WTC11 (cell line): ENCODE measurements at regions not wholly inside any gene's neighbourhood (a gene's known extent, or its start where the extent isn't known, plus 50 kb on each side); places are given as distances from the start of the nearest gene placed in this dataset.

Source experiments
- ATAC-seq: fragments of 200-7000 bp; cut with Tn5 transposase; 2 replicates; pipeline ENCODE4 v1.10.0; 2021; ENCODE audit warnings: mild to moderate bottlenecking, moderate library complexity
- CTCF ChIA-PET: fragments of 300-600 bp; sonication (Branson Sonifier 250); formaldehyde crosslinking; loops from one replicate; lab custom pipeline; 2021; ENCODE audit warnings: antibody characterized with exemption; lab: Charles Lee
- POLR2A ChIA-PET: fragments of 350-600 bp; sonication (Branson Sonifier 250); formaldehyde crosslinking; loops from one replicate; lab custom pipeline; 2021; ENCODE audit warnings: antibody characterized with exemption; lab: Charles Lee
- DNase-seq: peaks from one replicate; pipeline ENCODE4 v3.0.0; 2021; ENCODE audit warnings: low spot score
- H3K27ac Mint-ChIP-seq: 2 replicates; pipeline ENCODE4 v1.8.0; 2021; ENCODE audit warnings: mixed read lengths
- H3K27me3 Mint-ChIP-seq: 2 replicates; pipeline ENCODE4 v1.8.0; 2021; ENCODE audit warnings: low read depth, mild to moderate bottlenecking, moderate library complexity, mixed read lengths
- H3K36me3 Mint-ChIP-seq: 2 replicates; pipeline ENCODE4 v1.8.0; 2021; ENCODE audit warnings: mixed read lengths
- H3K4me1 Mint-ChIP-seq: 2 replicates; pipeline ENCODE4 v1.8.0; 2022; ENCODE audit warnings: mixed read lengths
- H3K4me3 Mint-ChIP-seq: 2 replicates; pipeline ENCODE4 v1.8.0; 2021; ENCODE audit warnings: mild to moderate bottlenecking, moderate library complexity, mixed read lengths
- H3K9me3 Mint-ChIP-seq: 2 replicates; pipeline ENCODE4 v1.8.0; 2021; ENCODE audit warnings: mixed read lengths
- ATF1 ChIP-seq: sonication (generic); formaldehyde crosslinking; IDR thresholded peaks from 2 replicates; pipeline ENCODE4 v1.8.1; 2023; ENCODE audit warnings: mild to moderate bottlenecking, moderate library complexity, missing genetic modification reagents
- CREM ChIP-seq: sonication (generic); formaldehyde crosslinking; IDR thresholded peaks from 2 replicates; pipeline ENCODE4 v1.8.1; 2022; ENCODE audit warnings: mild to moderate bottlenecking, missing genetic modification reagents, moderate library complexity
- ESRRA ChIP-seq: sonication (generic); formaldehyde crosslinking; IDR thresholded peaks from 2 replicates; pipeline ENCODE4 v1.8.1; 2022; ENCODE audit warnings: mild to moderate bottlenecking, missing genetic modification reagents, borderline replicate concordance
- FOXP1 ChIP-seq: sonication (generic); formaldehyde crosslinking; IDR thresholded peaks from 2 replicates; pipeline ENCODE4 v1.8.0; 2022; ENCODE audit warnings: missing genetic modification reagents, mild to moderate bottlenecking, moderate library complexity, borderline replicate concordance
- GTF2I ChIP-seq: fragments of 250-450 bp; sonication (Bioruptor Pico); conservative IDR thresholded peaks from 2 replicates; pipeline ENCODE4 v1.4.0; 2021; ENCODE audit warnings: mild to moderate bottlenecking
- IRF2 ChIP-seq: sonication (generic); formaldehyde crosslinking; IDR thresholded peaks from 2 replicates; pipeline ENCODE4 v1.8.0; 2022; ENCODE audit warnings: low read depth, missing genetic modification reagents, borderline replicate concordance
- JAZF1 ChIP-seq: fragments of 250-450 bp; sonication (Bioruptor Pico); IDR thresholded peaks from 2 replicates; pipeline ENCODE4 v1.9.0; 2021; ENCODE audit warnings: moderate library complexity, mild to moderate bottlenecking, inconsistent platforms
- MXD4 ChIP-seq: fragments of 250-450 bp; sonication (Bioruptor Pico); IDR thresholded peaks from 2 replicates; pipeline ENCODE4 v1.8.0; 2021; ENCODE audit warnings: mild to moderate bottlenecking, moderate library complexity, borderline replicate concordance
- NFE2L1 ChIP-seq: sonication (generic); formaldehyde crosslinking; IDR thresholded peaks from 2 replicates; pipeline ENCODE4 v1.8.1; 2023; ENCODE audit warnings: missing genetic modification reagents
- NR3C1 ChIP-seq: sonication (generic); formaldehyde crosslinking; conservative IDR thresholded peaks from 2 replicates; pipeline ENCODE4 v1.8.1; 2023; ENCODE audit warnings: low read depth, mild to moderate bottlenecking, missing genetic modification reagents
- OVOL2 ChIP-seq: fragments of 250-450 bp; sonication (Bioruptor Pico); IDR thresholded peaks from 2 replicates; pipeline ENCODE4 v1.9.0; 2021; ENCODE audit warnings: mild to moderate bottlenecking, borderline replicate concordance
- RELA ChIP-seq: sonication (generic); formaldehyde crosslinking; IDR thresholded peaks from 2 replicates; pipeline ENCODE4 v1.8.1; 2022; ENCODE audit warnings: missing genetic modification reagents, mild to moderate bottlenecking, borderline replicate concordance
- RORB ChIP-seq: fragments of 250-450 bp; sonication (Bioruptor Pico); IDR thresholded peaks from 2 replicates; pipeline ENCODE4 v1.9.0; 2021; ENCODE audit warnings: mild to moderate bottlenecking
- TEAD4 ChIP-seq: sonication (generic); formaldehyde crosslinking; IDR thresholded peaks from 2 replicates; pipeline ENCODE4 v1.8.0; 2022; ENCODE audit warnings: mild to moderate bottlenecking, missing genetic modification reagents
- ZNF317 ChIP-seq: sonication (generic); formaldehyde crosslinking; IDR thresholded peaks from 2 replicates; pipeline ENCODE4 v1.8.1; 2023; ENCODE audit warnings: low read depth, mild to moderate bottlenecking, moderate library complexity, missing genetic modification reagents, borderline replicate concordance
- ZNF416 ChIP-seq: fragments of 250-450 bp; sonication (Bioruptor Pico); IDR thresholded peaks from 2 replicates; pipeline ENCODE4 v1.9.0; 2021; ENCODE audit warnings: mild to moderate bottlenecking, inconsistent platforms
- ZNF671 ChIP-seq: fragments of 250-450 bp; sonication (Bioruptor Pico); IDR thresholded peaks from 2 replicates; pipeline ENCODE4 v1.8.0; 2021; ENCODE audit warnings: mild to moderate bottlenecking
- TF ChIP-seq, protein P1 (sequence below): fragments of 200-600 bp; IDR thresholded peaks from 2 replicates; pipeline ENCODE4 v1.8.0; 2022; ENCODE audit warnings: antibody characterized with exemption
- TF ChIP-seq, protein P2 (sequence below): sonication (generic); formaldehyde crosslinking; IDR thresholded peaks from 2 replicates; pipeline ENCODE4 v1.8.1; 2022; ENCODE audit warnings: low read depth, mild to moderate bottlenecking, moderate library complexity, missing genetic modification reagents, borderline replicate concordance
- TF ChIP-seq, protein P3 (sequence below): sonication (generic); formaldehyde crosslinking; conservative IDR thresholded peaks from 2 replicates; pipeline ENCODE4 v1.8.1; 2023; ENCODE audit warnings: mild to moderate bottlenecking, low read depth, missing genetic modification reagents, moderate library complexity
- TF ChIP-seq, protein P4 (sequence below): sonication (generic); formaldehyde crosslinking; IDR thresholded peaks from 2 replicates; pipeline ENCODE4 v1.8.1; 2023; ENCODE audit warnings: mild to moderate bottlenecking, moderate library complexity, missing genetic modification reagents
- TF ChIP-seq, protein P5 (sequence below): sonication (generic); formaldehyde crosslinking; IDR thresholded peaks from 2 replicates; pipeline ENCODE4 v1.8.1; 2023; ENCODE audit warnings: mild to moderate bottlenecking, missing genetic modification reagents
- TF ChIP-seq, protein P6 (sequence below): sonication (generic); formaldehyde crosslinking; IDR thresholded peaks from 2 replicates; pipeline ENCODE4 v1.8.0; 2022; ENCODE audit warnings: mild to moderate bottlenecking, missing genetic modification reagents

DNA sequence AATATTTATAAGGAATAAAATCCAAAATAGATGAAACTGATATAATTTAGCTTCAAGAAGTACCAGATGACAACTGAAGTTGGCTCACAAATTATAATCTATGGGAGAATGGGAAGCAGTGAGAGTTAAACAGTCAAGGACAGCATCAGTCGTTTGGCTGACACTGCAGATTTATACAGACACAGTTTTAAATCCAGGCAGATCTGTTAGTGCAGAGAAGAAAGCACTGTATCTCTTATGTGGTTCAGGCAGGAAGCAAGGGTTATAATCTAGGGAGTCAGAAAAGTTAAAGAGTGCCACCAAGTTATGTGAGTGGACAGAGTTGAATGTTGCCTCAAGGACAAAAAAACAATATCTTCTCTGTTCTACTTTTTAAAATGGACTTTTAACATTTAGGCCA is 880.2 kb downstream of the TSN start:
- no peak for ATAC-seq
- no peak overlapping the region for H3K4me3 Mint-ChIP-seq

DNA sequence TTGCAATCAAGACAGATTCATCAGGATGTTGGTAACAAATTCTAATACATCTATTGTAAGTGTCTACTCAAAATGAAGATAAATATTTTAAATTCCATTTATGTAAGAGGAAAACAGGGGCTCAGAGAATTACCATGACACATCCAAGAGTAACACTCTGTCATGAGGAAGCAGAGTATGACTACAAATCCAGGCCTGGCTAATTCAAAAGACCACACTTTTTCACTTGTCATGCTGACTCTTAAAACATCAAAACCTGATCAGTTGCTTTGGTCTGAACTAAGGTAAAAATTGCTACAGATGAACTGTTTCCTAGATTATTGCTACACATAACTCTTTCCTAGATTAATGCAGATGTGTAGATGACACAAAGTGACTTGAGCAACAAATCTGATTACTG is 880.6 kb downstream of the TSN start:
- Mint-ChIP-seq H3K9me3 (no peaks in the 10 kb centered on the region), H3K36me3 (no peaks in the 10 kb centered on the region), H3K27me3 (no peaks in the 10 kb centered on the region; the same call in 1 of the 2 replicates), H3K4me1 (peaks cover 7% of the 10 kb centered on the region; the same call in 1 of the 2 replicates), H3K4me3 (no peak overlapping the region), H3K27ac (no peak overlapping the region)
- ATAC-seq (no peak), DNase-seq (no peak)
- CTCF ChIA-PET, result no interaction called here
- POLR2A ChIA-PET, result no interaction called here
- TF ChIP-seq ESRRA (CRISPR knock-in tag) (no peak), ZNF317 (CRISPR knock-in tag) (no peak), IRF2 (no peak), RELA (no peak), RORB (CRISPR knock-in tag) (no peak), CREM (CRISPR knock-in tag) (no peak), FOXP1 (CRISPR knock-in tag) (no peak), MXD4 (CRISPR knock-in tag) (no peak), TEAD4 (CRISPR knock-in tag) (no peak), NR3C1 (CRISPR knock-in tag) (no peak), JAZF1 (CRISPR knock-in tag) (no peak), ZNF416 (CRISPR knock-in tag) (no peak), OVOL2 (CRISPR knock-in tag) (no peak)
- TF ChIP-seq, protein P1, sequence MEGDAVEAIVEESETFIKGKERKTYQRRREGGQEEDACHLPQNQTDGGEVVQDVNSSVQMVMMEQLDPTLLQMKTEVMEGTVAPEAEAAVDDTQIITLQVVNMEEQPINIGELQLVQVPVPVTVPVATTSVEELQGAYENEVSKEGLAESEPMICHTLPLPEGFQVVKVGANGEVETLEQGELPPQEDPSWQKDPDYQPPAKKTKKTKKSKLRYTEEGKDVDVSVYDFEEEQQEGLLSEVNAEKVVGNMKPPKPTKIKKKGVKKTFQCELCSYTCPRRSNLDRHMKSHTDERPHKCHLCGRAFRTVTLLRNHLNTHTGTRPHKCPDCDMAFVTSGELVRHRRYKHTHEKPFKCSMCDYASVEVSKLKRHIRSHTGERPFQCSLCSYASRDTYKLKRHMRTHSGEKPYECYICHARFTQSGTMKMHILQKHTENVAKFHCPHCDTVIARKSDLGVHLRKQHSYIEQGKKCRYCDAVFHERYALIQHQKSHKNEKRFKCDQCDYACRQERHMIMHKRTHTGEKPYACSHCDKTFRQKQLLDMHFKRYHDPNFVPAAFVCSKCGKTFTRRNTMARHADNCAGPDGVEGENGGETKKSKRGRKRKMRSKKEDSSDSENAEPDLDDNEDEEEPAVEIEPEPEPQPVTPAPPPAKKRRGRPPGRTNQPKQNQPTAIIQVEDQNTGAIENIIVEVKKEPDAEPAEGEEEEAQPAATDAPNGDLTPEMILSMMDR, result no peak
- TF ChIP-seq, protein P2, sequence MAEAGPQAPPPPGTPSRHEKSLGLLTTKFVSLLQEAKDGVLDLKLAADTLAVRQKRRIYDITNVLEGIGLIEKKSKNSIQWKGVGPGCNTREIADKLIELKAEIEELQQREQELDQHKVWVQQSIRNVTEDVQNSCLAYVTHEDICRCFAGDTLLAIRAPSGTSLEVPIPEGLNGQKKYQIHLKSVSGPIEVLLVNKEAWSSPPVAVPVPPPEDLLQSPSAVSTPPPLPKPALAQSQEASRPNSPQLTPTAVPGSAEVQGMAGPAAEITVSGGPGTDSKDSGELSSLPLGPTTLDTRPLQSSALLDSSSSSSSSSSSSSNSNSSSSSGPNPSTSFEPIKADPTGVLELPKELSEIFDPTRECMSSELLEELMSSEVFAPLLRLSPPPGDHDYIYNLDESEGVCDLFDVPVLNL (CRISPR knock-in tag), result no peak
- TF ChIP-seq, protein P3, sequence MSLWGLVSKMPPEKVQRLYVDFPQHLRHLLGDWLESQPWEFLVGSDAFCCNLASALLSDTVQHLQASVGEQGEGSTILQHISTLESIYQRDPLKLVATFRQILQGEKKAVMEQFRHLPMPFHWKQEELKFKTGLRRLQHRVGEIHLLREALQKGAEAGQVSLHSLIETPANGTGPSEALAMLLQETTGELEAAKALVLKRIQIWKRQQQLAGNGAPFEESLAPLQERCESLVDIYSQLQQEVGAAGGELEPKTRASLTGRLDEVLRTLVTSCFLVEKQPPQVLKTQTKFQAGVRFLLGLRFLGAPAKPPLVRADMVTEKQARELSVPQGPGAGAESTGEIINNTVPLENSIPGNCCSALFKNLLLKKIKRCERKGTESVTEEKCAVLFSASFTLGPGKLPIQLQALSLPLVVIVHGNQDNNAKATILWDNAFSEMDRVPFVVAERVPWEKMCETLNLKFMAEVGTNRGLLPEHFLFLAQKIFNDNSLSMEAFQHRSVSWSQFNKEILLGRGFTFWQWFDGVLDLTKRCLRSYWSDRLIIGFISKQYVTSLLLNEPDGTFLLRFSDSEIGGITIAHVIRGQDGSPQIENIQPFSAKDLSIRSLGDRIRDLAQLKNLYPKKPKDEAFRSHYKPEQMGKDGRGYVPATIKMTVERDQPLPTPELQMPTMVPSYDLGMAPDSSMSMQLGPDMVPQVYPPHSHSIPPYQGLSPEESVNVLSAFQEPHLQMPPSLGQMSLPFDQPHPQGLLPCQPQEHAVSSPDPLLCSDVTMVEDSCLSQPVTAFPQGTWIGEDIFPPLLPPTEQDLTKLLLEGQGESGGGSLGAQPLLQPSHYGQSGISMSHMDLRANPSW (CRISPR knock-in tag), result no peak
- TF ChIP-seq, protein P4, sequence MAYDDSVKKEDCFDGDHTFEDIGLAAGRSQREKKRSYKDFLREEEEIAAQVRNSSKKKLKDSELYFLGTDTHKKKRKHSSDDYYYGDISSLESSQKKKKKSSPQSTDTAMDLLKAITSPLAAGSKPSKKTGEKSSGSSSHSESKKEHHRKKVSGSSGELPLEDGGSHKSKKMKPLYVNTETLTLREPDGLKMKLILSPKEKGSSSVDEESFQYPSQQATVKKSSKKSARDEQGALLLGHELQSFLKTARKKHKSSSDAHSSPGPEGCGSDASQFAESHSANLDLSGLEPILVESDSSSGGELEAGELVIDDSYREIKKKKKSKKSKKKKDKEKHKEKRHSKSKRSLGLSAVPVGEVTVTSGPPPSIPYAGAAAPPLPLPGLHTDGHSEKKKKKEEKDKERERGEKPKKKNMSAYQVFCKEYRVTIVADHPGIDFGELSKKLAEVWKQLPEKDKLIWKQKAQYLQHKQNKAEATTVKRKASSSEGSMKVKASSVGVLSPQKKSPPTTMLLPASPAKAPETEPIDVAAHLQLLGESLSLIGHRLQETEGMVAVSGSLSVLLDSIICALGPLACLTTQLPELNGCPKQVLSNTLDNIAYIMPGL, result no peak
- TF ChIP-seq, protein P5, sequence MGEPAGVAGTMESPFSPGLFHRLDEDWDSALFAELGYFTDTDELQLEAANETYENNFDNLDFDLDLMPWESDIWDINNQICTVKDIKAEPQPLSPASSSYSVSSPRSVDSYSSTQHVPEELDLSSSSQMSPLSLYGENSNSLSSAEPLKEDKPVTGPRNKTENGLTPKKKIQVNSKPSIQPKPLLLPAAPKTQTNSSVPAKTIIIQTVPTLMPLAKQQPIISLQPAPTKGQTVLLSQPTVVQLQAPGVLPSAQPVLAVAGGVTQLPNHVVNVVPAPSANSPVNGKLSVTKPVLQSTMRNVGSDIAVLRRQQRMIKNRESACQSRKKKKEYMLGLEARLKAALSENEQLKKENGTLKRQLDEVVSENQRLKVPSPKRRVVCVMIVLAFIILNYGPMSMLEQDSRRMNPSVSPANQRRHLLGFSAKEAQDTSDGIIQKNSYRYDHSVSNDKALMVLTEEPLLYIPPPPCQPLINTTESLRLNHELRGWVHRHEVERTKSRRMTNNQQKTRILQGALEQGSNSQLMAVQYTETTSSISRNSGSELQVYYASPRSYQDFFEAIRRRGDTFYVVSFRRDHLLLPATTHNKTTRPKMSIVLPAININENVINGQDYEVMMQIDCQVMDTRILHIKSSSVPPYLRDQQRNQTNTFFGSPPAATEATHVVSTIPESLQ (CRISPR knock-in tag), result no peak

More for the DNA sequence above, 880.2 kb downstream of the TSN start:
- TF ChIP-seq GTF2I (CRISPR knock-in tag) (no peak), NFE2L1 (CRISPR knock-in tag) (no peak), ZNF671 (CRISPR knock-in tag) (no peak), ATF1 (CRISPR knock-in tag) (no peak), NR3C1 (CRISPR knock-in tag) (no peak)
- TF ChIP-seq, protein P2 (CRISPR knock-in tag), result no peak
- TF ChIP-seq, protein P6, sequence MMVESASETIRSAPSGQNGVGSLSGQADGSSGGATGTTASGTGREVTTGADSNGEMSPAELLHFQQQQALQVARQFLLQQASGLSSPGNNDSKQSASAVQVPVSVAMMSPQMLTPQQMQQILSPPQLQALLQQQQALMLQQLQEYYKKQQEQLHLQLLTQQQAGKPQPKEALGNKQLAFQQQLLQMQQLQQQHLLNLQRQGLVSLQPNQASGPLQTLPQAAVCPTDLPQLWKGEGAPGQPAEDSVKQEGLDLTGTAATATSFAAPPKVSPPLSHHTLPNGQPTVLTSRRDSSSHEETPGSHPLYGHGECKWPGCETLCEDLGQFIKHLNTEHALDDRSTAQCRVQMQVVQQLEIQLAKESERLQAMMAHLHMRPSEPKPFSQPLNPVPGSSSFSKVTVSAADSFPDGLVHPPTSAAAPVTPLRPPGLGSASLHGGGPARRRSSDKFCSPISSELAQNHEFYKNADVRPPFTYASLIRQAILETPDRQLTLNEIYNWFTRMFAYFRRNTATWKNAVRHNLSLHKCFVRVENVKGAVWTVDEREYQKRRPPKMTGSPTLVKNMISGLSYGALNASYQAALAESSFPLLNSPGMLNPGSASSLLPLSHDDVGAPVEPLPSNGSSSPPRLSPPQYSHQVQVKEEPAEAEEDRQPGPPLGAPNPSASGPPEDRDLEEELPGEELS (CRISPR knock-in tag), result no peak
- DNase-seq, result no peak
- Mint-ChIP-seq H3K9me3 (no peaks in the 10 kb centered on the region), H3K27me3 (no peaks in the 10 kb centered on the region; the same call in 1 of the 2 replicates), H3K4me1 (peaks cover 7% of the 10 kb centered on the region; the same call in 1 of the 2 replicates), H3K27ac (no peak overlapping the region), H3K36me3 (no peaks in the 10 kb centered on the region)
- ChIA-PET CTCF (no interaction called here), POLR2A (no interaction called here)
